GM18517 (cell line): ENCODE measurements at regions not wholly inside any gene's neighbourhood (a gene's known extent, or its start where the extent isn't known, plus 50 kb on each side); places are given as distances from the start of the nearest gene placed in this dataset.
A peak's percentile ranks its signal among the peaks of the same experiment; 100 is the strongest.

Experiments
- ATAC-seq: cut with Tn5 transposase; IDR thresholded peaks from one replicate; pipeline ENCODE4 v1.9.1; 2021; ENCODE audit warnings: mild to moderate bottlenecking, moderate library complexity; ENCODE audit not compliant: unreplicated experiment

GRCh38 chr5:89946508-89946907 is 463.0 kb downstream of the CETN3 start:
- no peak for ATAC-seq

- ATAC-seq, result no peak
These were observed 467.4 kb downstream of the CETN3 start for GRCh38 chr5:89942171-89942570.

- no peak for ATAC-seq
These were observed 473.0 kb downstream of the CETN3 start for GRCh38 chr5:89936576-89936975.

- peak; percentile 61 for ATAC-seq
These were observed 475.5 kb downstream of the CETN3 start for GRCh38 chr5:89934069-89934468.

GRCh38 chr5:89932771-89933181 is 476.8 kb downstream of the CETN3 start:
- no peak for ATAC-seq

GRCh38 chr5:89930591-89931392 is 478.8 kb downstream of the CETN3 start:
- peak; percentile 95 for ATAC-seq

GRCh38 chr5:89929834-89930233 is 479.7 kb downstream of the CETN3 start:
- no peak for ATAC-seq

GRCh38 chr5:89929173-89929572 is 480.4 kb downstream of the CETN3 start:
- no peak for ATAC-seq

GRCh38 chr5:89922161-89922560 is 487.4 kb downstream of the CETN3 start:
- no peak for ATAC-seq

- no peak for ATAC-seq
These were observed 492.4 kb downstream of the CETN3 start for GRCh38 chr5:89917112-89917511.

- ATAC-seq, result no peak
These were observed 493.4 kb downstream of the CETN3 start for GRCh38 chr5:89916131-89916530.

GRCh38 chr5:89908876-89909275 is 500.7 kb downstream of the CETN3 start:
- ATAC-seq, result no peak

- no peak for ATAC-seq
These were observed 505.1 kb downstream of the CETN3 start for GRCh38 chr5:89904442-89904841.

- no peak for ATAC-seq
These were observed 507.6 kb downstream of the CETN3 start for GRCh38 chr5:89901983-89902382.

GRCh38 chr5:89901346-89901745 is 508.2 kb downstream of the CETN3 start:
- no peak for ATAC-seq

GRCh38 chr5:89900346-89900745 is 509.2 kb downstream of the CETN3 start:
- ATAC-seq, result no peak

GRCh38 chr5:89899559-89899958 is 510.0 kb downstream of the CETN3 start:
- ATAC-seq, result no peak

- ATAC-seq, result no peak
These were observed 516.0 kb downstream of the CETN3 start for GRCh38 chr5:89893546-89893945.

- ATAC-seq, result no peak
These were observed 523.9 kb downstream of the CETN3 start for GRCh38 chr5:89885670-89886069.

- no peak for ATAC-seq
These were observed 525.6 kb downstream of the CETN3 start for GRCh38 chr5:89883967-89884366.

GRCh38 chr5:89878140-89879132 is 531.1 kb downstream of the CETN3 start:
- ATAC-seq, result no peak

GRCh38 chr5:89871906-89872305 is 537.6 kb downstream of the CETN3 start:
- no peak for ATAC-seq
